ACC112 (cell line): ENCODE measurements at regions not wholly inside any gene's neighbourhood (a gene's known extent, or its start where the extent isn't known, plus 50 kb on each side); places are given as distances from the start of the nearest gene placed in this dataset.

Experiments used
- H2AFZ ChIP-seq: fragments of 200-600 bp; sonication (generic); one replicate; pipeline ENCODE4 v1.6.0; 2017; ENCODE audit warnings: antibody characterized with exemption, low read length; ENCODE audit not compliant: unreplicated experiment
- H3K27ac ChIP-seq: fragments of 200-600 bp; sonication (generic); 2 replicates; pipeline ENCODE4 v1.5.1; 2014; ENCODE audit warnings: low read depth, mild to moderate bottlenecking, antibody characterized with exemption, low read length, moderate library complexity
- H3K27me3 ChIP-seq: fragments of 200-600 bp; sonication (generic); 2 replicates; pipeline ENCODE4 v1.6.1; 2014; ENCODE audit warnings: mild to moderate bottlenecking, antibody characterized with exemption, low read length, moderate library complexity, mixed read lengths; ENCODE audit not compliant: insufficient read depth
- H3K36me3 ChIP-seq: fragments of 200-600 bp; sonication (generic); 2 replicates; pipeline ENCODE4 v1.6.1; 2016; ENCODE audit warnings: mild to moderate bottlenecking, antibody characterized with exemption, low read length, moderate library complexity, mixed read lengths; ENCODE audit not compliant: insufficient read depth
- H3K4me1 ChIP-seq: fragments of 200-600 bp; sonication (generic); one replicate; pipeline ENCODE4 v1.6.1; 2016; ENCODE audit warnings: low read length, mixed read lengths; ENCODE audit not compliant: insufficient read depth, unreplicated experiment, control insufficient read depth
- H3K4me3 ChIP-seq: fragments of 200-600 bp; sonication (generic); 2 replicates; pipeline ENCODE4 v1.5.1; 2014; ENCODE audit warnings: mild to moderate bottlenecking, low read depth, low read length
- H3K79me2 ChIP-seq: fragments of 200-600 bp; sonication (generic); one replicate; pipeline ENCODE4 v1.6.0; 2016; ENCODE audit warnings: low read length; ENCODE audit not compliant: control insufficient read depth, unreplicated experiment, insufficient read depth

DNA sequence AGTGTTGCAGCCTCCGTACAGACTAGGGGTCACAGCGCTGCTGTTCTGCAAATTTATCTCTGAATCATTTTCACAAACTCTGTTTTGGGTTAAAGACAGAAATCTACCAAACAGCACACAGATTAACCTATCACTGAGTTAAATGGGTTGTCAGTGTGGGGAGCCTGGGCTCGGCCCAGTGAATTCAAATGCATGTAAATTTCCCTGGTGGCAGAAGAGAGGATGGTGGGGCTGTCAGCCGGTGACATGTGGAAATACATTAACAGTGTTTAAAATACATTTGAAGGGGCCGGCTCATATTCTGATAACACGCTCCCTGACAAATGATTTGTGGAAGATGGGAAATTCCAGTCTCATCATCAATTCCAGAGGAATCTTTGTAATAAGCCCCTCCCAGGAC, 309.6 kb upstream of the MKI67 start:
- Histone ChIP-seq H3K4me3 (no peak overlapping the region), H3K27me3 (no peaks in the 10 kb centered on the region), H3K79me2 (no peaks in the 10 kb centered on the region), H3K36me3 (no peaks in the 10 kb centered on the region), H2AFZ (no peak overlapping the region), H3K27ac (no peak overlapping the region), H3K4me1 (no peaks in the 10 kb centered on the region)

DNA sequence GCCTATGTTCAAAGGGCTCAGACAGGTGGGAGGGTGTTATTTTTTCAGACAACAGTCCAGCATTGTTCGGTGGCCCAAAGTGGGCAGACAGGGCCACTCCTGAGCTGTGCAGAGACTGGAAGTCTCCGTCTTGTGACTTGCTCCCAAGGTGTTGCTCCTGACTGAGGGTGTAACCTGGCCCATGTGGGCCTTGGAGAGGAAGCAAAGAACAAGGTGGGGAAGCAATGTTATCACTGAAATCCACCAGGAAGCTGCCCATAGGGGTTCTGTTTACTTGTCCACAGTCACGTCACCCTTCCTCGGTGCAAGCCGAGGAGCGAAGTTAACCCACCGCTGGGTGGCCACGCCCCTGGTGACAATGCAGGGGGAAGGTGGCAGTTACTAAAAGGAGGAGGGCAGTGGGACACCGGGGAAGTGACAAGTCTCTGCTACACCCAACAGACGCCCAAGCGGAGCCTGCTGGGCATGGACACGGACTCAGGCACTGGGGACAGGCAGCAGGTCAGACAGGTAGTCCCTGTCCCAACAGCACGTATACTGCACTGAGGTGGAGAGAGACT, 311.6 kb upstream of the MKI67 start:
- Histone ChIP-seq H3K27ac (no peak overlapping the region), H3K4me1 (no peaks in the 10 kb centered on the region), H3K36me3 (no peaks in the 10 kb centered on the region), H3K79me2 (no peaks in the 10 kb centered on the region), H3K27me3 (no peaks in the 10 kb centered on the region), H2AFZ (no peak overlapping the region), H3K4me3 (no peak overlapping the region)

DNA sequence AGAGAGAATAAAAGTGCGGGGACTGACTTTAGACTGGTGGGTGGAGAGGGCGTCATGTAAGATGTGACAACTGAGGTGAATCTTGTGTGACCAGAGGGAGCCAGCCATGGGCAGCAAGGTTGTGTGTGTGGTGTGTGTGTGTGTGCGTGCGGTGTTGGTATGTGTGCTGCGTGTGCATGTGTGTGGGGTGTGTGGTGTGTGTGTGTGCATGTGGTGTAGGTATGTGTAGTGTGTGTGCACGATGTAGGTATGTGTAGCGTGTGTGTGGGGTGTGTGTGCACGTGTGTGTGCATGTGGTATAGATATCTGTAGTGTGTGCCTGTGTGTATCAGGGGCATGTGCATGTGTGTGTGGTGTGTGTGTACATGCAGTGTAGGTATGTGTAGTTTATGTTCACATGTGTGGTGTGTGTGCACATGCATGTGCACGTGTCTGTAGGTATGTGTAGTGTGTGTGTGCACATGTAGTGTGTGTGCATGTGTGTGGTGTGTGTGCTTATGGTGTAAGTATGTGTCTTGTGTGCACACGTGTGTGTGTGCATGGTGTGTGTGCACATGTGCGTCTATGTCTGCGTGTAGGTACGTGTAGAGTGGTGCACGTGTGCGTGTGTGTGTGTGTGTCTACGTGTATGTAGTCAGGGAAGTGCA, 312.3 kb upstream of the MKI67 start:
- Histone ChIP-seq H3K79me2 (no peaks in the 10 kb centered on the region), H2AFZ (no peak overlapping the region), H3K4me3 (no peak overlapping the region), H3K27me3 (no peaks in the 10 kb centered on the region), H3K4me1 (no peaks in the 10 kb centered on the region), H3K36me3 (no peaks in the 10 kb centered on the region), H3K27ac (no peak overlapping the region)

DNA sequence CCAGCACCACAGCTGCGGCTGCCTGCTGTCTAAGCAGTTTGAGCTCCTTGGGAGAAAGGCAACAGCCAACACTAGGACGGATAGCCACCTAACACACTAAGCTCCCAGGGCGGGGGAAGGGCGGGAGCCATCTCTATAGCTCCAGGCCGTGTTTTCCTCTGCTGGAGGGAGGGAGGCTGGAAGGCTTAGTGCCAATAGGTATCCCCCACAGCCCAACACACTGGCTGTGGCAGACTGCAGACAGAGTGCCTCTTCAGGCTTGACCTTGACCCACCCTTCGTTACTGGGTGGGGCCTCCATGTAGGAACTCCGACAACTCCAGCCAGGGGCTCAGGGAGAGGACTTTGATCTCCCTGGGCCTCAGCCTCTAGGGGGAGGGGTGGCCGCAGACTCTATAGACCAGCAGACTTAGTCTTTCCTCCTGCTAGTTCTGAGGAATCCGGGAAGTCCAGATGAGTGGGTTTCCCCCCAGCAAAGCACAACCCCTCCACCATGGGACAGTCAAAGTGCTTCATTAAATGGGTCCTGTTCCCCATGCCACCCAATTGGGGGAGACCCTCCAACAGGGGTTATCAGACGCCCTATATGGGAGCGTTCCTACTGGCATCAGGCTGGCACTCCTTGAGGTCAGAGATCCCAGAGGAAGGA, 314.4 kb upstream of the MKI67 start:
- H3K27me3 ChIP-seq, result no peaks in the 10 kb centered on the region

DNA sequence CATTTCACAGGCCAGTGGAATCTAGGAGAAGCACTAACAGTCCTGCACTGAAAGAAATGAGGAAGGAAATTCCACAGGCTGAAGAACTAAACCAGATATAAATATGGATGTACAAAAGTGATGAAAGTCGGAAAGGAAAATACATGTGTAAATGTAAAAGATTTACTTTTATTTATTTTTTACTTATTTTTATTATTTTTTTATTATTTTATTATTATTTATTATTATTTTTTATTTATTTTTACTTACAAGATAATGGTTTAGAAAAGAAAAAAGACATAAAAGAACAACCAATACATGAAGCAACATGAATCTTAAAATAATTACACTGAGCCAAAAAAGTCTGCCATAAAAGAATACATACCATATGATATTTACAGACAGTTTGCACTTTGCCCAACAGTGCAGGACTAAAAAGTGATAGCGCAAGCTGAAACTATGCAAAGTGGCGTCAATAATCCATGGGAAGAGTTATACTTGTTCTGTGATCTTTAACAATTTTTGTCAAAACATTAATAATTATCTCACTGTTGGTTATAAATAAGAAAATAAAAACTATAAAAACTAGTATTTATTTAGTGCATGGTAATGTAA, 317.8 kb upstream of the MKI67 start:
- H3K4me1 ChIP-seq, result no peaks in the 10 kb centered on the region
- H3K27me3 ChIP-seq, result no peaks in the 10 kb centered on the region
- H3K36me3 ChIP-seq, result no peaks in the 10 kb centered on the region
- no peaks in the 10 kb centered on the region for H3K79me2 ChIP-seq
- H3K27ac ChIP-seq, result no peak overlapping the region
- no peak overlapping the region for H2AFZ ChIP-seq
- no peak overlapping the region for H3K4me3 ChIP-seq

More for the DNA sequence above, 314.4 kb upstream of the MKI67 start:
- Histone ChIP-seq H2AFZ (no peak overlapping the region), H3K27ac (no peak overlapping the region), H3K4me1 (no peaks in the 10 kb centered on the region), H3K36me3 (no peaks in the 10 kb centered on the region), H3K79me2 (no peaks in the 10 kb centered on the region), H3K4me3 (no peak overlapping the region)

DNA sequence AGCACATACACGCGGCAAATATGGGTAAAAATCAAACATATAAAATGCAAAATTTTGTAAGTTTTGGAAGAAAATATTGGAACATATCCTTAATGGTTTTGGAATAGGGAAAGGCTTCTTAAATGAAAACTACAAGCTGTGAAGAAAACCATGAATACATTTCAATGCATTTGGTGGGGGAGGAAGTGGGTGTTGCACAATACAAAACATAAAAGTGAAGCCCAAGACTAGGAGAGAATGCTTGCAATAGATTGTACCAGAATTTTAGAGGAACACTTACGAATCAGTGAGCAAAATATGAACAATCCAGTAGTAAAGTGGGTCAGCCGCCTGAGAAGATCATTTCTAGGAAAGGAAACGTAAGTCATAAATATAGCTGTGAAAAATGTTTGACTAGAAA, 322.6 kb upstream of the MKI67 start:
- Histone ChIP-seq H3K79me2 (no peaks in the 10 kb centered on the region), H3K27me3 (no peaks in the 10 kb centered on the region), H2AFZ (no peak overlapping the region), H3K36me3 (no peaks in the 10 kb centered on the region), H3K4me3 (no peak overlapping the region), H3K4me1 (no peaks in the 10 kb centered on the region), H3K27ac (no peak overlapping the region)

DNA sequence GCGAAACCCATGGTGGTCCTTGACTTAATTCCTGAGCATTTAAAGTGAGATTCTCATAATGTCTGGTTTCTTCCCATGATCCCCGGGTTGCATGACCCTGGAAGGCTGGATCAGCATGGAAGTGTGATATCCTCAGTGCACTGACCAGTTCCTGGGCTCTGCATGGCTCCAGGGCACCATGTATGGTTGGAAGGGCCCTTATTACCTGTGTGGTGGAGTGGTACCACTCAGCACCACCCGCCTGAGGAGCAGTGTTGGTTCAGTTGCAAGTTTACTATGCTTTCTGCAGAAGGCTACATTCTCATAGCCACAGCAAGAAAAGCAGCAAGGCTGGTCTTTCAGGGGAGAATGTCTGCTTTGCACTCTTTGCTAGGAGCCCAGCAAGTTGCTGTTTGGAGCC, 325.7 kb upstream of the MKI67 start:
- no peaks in the 10 kb centered on the region for H3K27me3 ChIP-seq
- H3K36me3 ChIP-seq, result no peaks in the 10 kb centered on the region
- no peaks in the 10 kb centered on the region for H3K4me1 ChIP-seq
- H3K79me2 ChIP-seq, result no peaks in the 10 kb centered on the region
- no peak overlapping the region for H2AFZ ChIP-seq
- no peak overlapping the region for H3K4me3 ChIP-seq
- H3K27ac ChIP-seq, result no peak overlapping the region

DNA sequence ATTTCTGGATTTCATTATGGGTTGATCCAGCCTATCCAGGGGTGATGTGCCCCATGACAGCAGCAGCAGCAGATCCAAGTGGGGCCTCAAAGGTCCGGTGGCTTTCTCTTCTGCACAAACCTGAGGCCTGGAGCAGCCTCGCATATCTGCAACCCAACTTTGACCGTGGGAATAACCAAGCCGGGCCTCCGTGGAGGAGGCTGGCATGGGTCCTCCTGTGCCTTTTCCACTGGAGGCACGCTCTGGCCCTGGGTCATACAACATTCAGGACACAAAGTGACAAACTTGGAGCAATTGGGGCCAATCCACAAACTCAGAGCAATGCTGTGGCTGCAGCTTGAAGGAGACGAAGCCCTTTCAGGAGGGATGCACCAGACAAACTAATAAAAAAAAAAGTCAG, 330.0 kb upstream of the MKI67 start:
- H3K36me3 ChIP-seq, result no peaks in the 10 kb centered on the region
- H3K27me3 ChIP-seq, result no peaks in the 10 kb centered on the region
- H3K79me2 ChIP-seq, result no peaks in the 10 kb centered on the region
- no peak overlapping the region for H3K27ac ChIP-seq
- no peak overlapping the region for H3K4me3 ChIP-seq
- H2AFZ ChIP-seq, result no peak overlapping the region
- no peaks in the 10 kb centered on the region for H3K4me1 ChIP-seq

DNA sequence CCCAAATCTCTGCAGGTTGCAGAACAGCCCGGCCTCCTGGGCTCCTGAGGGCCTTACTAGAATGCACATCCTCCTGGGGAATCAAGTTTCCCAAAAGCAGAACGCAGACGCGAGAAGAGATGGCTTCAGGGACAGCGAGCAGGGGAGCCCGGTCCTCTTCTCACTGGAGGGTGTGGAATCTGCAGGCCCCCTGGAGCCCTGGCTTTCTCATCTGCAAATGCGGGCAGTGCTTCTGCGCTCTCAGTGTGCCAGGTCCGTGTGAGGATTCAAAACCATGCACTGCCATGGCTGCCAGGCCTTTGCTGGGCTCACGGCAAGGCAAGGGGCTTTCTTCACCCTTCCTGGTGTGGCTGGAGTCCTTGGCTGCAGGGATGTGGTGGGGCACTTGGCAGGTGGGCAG, 330.9 kb upstream of the MKI67 start:
- Histone ChIP-seq H2AFZ (no peak overlapping the region), H3K36me3 (no peaks in the 10 kb centered on the region), H3K4me1 (no peaks in the 10 kb centered on the region), H3K27me3 (no peaks in the 10 kb centered on the region), H3K79me2 (no peaks in the 10 kb centered on the region), H3K27ac (no peak overlapping the region), H3K4me3 (no peak overlapping the region)

DNA sequence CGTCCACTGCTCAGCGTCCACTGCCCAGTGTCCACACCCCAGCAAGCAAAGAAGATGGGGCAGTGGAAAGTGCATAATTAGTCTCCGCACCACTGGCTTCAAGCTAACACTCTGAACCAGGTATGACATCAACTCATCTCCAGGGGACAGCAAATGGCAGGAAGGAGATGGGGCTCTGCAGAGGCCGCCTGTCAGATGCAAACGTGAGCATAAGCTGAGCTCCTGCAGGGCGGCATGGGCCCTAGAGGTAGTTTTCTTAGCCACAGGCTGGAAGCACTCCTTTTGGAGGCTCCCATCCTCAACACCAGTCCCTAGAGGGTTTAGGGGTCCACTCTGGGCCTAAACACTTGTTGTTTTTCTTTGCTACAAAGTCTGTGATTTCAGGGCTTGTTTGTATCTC, 335.8 kb upstream of the MKI67 start:
- Histone ChIP-seq H3K4me1 (no peaks in the 10 kb centered on the region), H3K79me2 (no peaks in the 10 kb centered on the region), H3K27ac (no peak overlapping the region), H3K4me3 (no peak overlapping the region), H2AFZ (no peak overlapping the region), H3K27me3 (no peaks in the 10 kb centered on the region), H3K36me3 (no peaks in the 10 kb centered on the region)

DNA sequence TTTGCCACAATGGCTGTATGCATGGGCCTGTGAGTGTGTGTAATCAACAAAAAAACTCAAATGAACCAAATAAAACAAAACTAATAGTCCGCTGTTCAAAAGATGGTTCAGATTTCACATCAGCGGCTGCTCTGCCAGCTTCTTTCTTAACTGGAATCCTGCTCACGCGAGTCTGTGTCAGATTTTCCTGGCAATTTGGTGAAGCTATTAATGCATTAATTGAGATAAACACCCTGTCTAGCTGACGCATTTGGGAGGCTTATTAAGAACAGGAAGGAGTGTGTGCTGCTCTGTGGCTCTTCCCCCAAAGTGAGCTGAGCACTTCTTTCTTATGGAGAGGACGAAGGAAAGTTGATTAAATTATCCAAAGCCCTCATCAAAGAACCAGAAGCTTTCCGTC, 336.6 kb upstream of the MKI67 start:
- H3K27me3 ChIP-seq, result no peaks in the 10 kb centered on the region
- no peaks in the 10 kb centered on the region for H3K79me2 ChIP-seq
- no peak overlapping the region for H3K4me3 ChIP-seq
- no peak overlapping the region for H2AFZ ChIP-seq
- H3K4me1 ChIP-seq, result no peaks in the 10 kb centered on the region
- no peaks in the 10 kb centered on the region for H3K36me3 ChIP-seq
- no peak overlapping the region for H3K27ac ChIP-seq
